ENCODE measurements at regions not wholly inside any gene's neighbourhood (a gene's known extent, or its start where the extent isn't known, plus 50 kb on each side); places are given as distances from the start of the nearest gene placed in this dataset.

GRCh38 chr21:23008601-23009202 is 2010.5 kb downstream of the NCAM2 start:
- POLR2A ChIA-PET: no interaction called here
- CTCF ChIA-PET: no interaction called here
- DNase-seq (ENCODE audit: low read depth, low spot score): no peak
- no peak overlapping the region for H3K4me3 ChIP-seq (ENCODE audit: low read depth, low read length)
- TF ChIP-seq CTCF (IDR thresholded peaks at IDR 0.05; ENCODE audit: insufficient read depth, low read length, missing control alignments): no peak

GRCh38 chr21:23009360-23009759 is 2011.2 kb downstream of the NCAM2 start:
- no peak for TF ChIP-seq CTCF (IDR thresholded peaks at IDR 0.05; ENCODE audit: insufficient read depth, low read length, missing control alignments)

GRCh38 chr21:23014021-23014420 is 2015.8 kb downstream of the NCAM2 start:
- H3K4me3 ChIP-seq (ENCODE audit: low read depth, low read length): no peak overlapping the region
- no peak for DNase-seq (ENCODE audit: low read depth, low spot score)
- TF ChIP-seq CTCF (IDR thresholded peaks at IDR 0.05; ENCODE audit: insufficient read depth, low read length, missing control alignments): no peak
- ChIA-PET CTCF (no interaction called here), POLR2A (no interaction called here)

More at GRCh38 chr21:23009360-23009759, 2011.2 kb downstream of the NCAM2 start:
- no peak overlapping the region for H3K4me3 ChIP-seq (ENCODE audit: low read depth, low read length)
- POLR2A ChIA-PET: no interaction called here
- DNase-seq (ENCODE audit: low read depth, low spot score): no peak
- CTCF ChIA-PET: no interaction called here

GRCh38 chr21:23016617-23017016 is 2018.4 kb downstream of the NCAM2 start:
- TF ChIP-seq CTCF (IDR thresholded peaks at IDR 0.05; ENCODE audit: insufficient read depth, low read length, missing control alignments): no peak
- no peak overlapping the region for H3K4me3 ChIP-seq (ENCODE audit: low read depth, low read length)
- POLR2A ChIA-PET: no interaction called here
- no peak for DNase-seq (ENCODE audit: low read depth, low spot score)
- CTCF ChIA-PET: no interaction called here

GRCh38 chr21:23017989-23018388 is 2019.8 kb downstream of the NCAM2 start:
- POLR2A ChIA-PET: no interaction called here
- H3K4me3 ChIP-seq (ENCODE audit: low read depth, low read length): no peak overlapping the region
- DNase-seq (ENCODE audit: low read depth, low spot score): no peak
- TF ChIP-seq CTCF (IDR thresholded peaks at IDR 0.05; ENCODE audit: insufficient read depth, low read length, missing control alignments): no peak
- CTCF ChIA-PET: no interaction called here

GRCh38 chr21:23020969-23021368 is 2022.8 kb downstream of the NCAM2 start:
- TF ChIP-seq CTCF (IDR thresholded peaks at IDR 0.05; ENCODE audit: insufficient read depth, low read length, missing control alignments): no peak
- DNase-seq (ENCODE audit: low read depth, low spot score): no peak
- no peak overlapping the region for H3K4me3 ChIP-seq (ENCODE audit: low read depth, low read length)
- CTCF ChIA-PET: no interaction called here
- POLR2A ChIA-PET: no interaction called here

Measured in AG04449 (cell line).